CD14-positive monocyte (primary cell): ENCODE measurements at regions not wholly inside any gene's neighbourhood (a gene's known extent, or its start where the extent isn't known, plus 50 kb on each side); places are given as distances from the start of the nearest gene placed in this dataset.

ENCODE experiments used
- DNase-seq, 3 donors: peaks; one replicate each; pipeline ENCODE4 v3.0.0-alpha.2; 2011 to 2022
- H2AFZ ChIP-seq: 2 replicates; pipeline ENCODE4 v1.6.0; 2012; ENCODE audit warnings: mild to moderate bottlenecking, low read depth, low read length, inconsistent platforms; ENCODE audit not compliant: insufficient read depth, poor library complexity, severe bottlenecking
- H3K27ac ChIP-seq, 2 donors: 1 replicate in 1 of 2; 2 replicates in 1 of 2; pipeline ENCODE4 v1.5.1; 2012 to 2013; ENCODE audit warnings: low read length in 2 of 2, control low read depth in 1 of 2, inconsistent platforms in 1 of 2, low read depth in 1 of 2, mild to moderate bottlenecking in 1 of 2
- H3K27me3 ChIP-seq, 2 donors: one replicate each; pipeline versions ENCODE4 v1.6.0 to v1.6.1; 2011 to 2013; ENCODE audit warnings: low read length in 2 of 2; ENCODE audit not compliant: control insufficient read depth in 2 of 2, insufficient read depth in 2 of 2
- H3K36me3 ChIP-seq, 2 donors: replicated peaks in 1 of 2; 1 replicate in 1 of 2; 2 replicates in 1 of 2; pipeline versions ENCODE4 v1.5.1 to v1.6.1; 2012 to 2013; ENCODE audit warnings: low read length in 2 of 2, control low read depth in 1 of 2, inconsistent platforms in 1 of 2, mild to moderate bottlenecking in 1 of 2; ENCODE audit not compliant: insufficient read depth in 2 of 2, control insufficient read depth in 1 of 2
- H3K4me1 ChIP-seq, 2 donors: 1 replicate in 1 of 2; 2 replicates in 1 of 2; pipeline versions ENCODE4 v1.5.1 to v1.6.1; 2012 to 2013; ENCODE audit warnings: low read length in 2 of 2, control low read depth in 1 of 2, inconsistent platforms in 1 of 2, mild to moderate bottlenecking in 1 of 2, moderate library complexity in 1 of 2; ENCODE audit not compliant: insufficient read depth in 2 of 2, control insufficient read depth in 1 of 2
- H3K4me2 ChIP-seq: replicated peaks from 2 replicates; pipeline ENCODE3; 2012; ENCODE audit warnings: low read length, moderate library complexity, mild to moderate bottlenecking; ENCODE audit not compliant: poor library complexity, severe bottlenecking; ENCODE audit errors: extremely low read depth
- H3K4me3 ChIP-seq, 3 experiments: fragments of 200-600 bp in 1 of 3; sonication (generic) in 1 of 3; replicated peaks in 1 of 3; 1 replicate in 2 of 3; 2 replicates in 1 of 3; pipeline ENCODE4 v1.5.1; 2011 to 2013; ENCODE audit warnings: low read length in 3 of 3, mild to moderate bottlenecking in 3 of 3, control low read depth in 2 of 3, low read depth in 2 of 3, inconsistent platforms in 1 of 3, moderate library complexity in 1 of 3
- H3K79me2 ChIP-seq: 2 replicates; pipeline ENCODE4 v1.6.0; 2012; ENCODE audit warnings: mild to moderate bottlenecking, control low read depth, inconsistent platforms, low read length, moderate library complexity; ENCODE audit not compliant: insufficient read depth
- H3K9ac ChIP-seq: 2 replicates; pipeline ENCODE4 v1.6.0; 2017; ENCODE audit warnings: low read length, mild to moderate bottlenecking; ENCODE audit not compliant: insufficient read depth, poor library complexity, severe bottlenecking
- H3K9me3 ChIP-seq, 2 donors: replicated peaks in 1 of 2; 1 replicate in 1 of 2; 2 replicates in 1 of 2; pipeline versions ENCODE4 v1.5.1 to v1.6.1; 2012 to 2013; ENCODE audit warnings: low read length in 2 of 2, control low read depth in 1 of 2; ENCODE audit not compliant: control insufficient read depth in 1 of 2, insufficient read depth in 1 of 2
- H4K20me1 ChIP-seq: 2 replicates; pipeline ENCODE4 v1.6.0; 2012; ENCODE audit warnings: mild to moderate bottlenecking, low read length, control low read depth, moderate library complexity; ENCODE audit not compliant: insufficient read depth
- H3K27ac Mint-ChIP-seq, 7 donors: one replicate each; pipeline ENCODE4 v1.8.0; 2020; ENCODE audit warnings: mild to moderate bottlenecking in 7 of 7, mixed read lengths in 7 of 7, moderate library complexity in 6 of 7, inconsistent platforms in 2 of 7
- H3K27me3 Mint-ChIP-seq, 3 donors: one replicate each; pipeline ENCODE4 v1.8.0; 2021 to 2022; ENCODE audit warnings: low read depth in 3 of 3, mild to moderate bottlenecking in 3 of 3, mixed read lengths in 3 of 3, moderate library complexity in 3 of 3, inconsistent platforms in 1 of 3
- H3K36me3 Mint-ChIP-seq, 2 donors: one replicate each; pipeline ENCODE4 v1.8.0; 2020; ENCODE audit warnings: mixed read lengths in 2 of 2, inconsistent platforms in 1 of 2, mild to moderate bottlenecking in 1 of 2
- H3K4me1 Mint-ChIP-seq: one replicate; pipeline ENCODE4 v1.8.0; 2020; ENCODE audit warnings: mild to moderate bottlenecking, mixed read lengths
- H3K4me3 Mint-ChIP-seq, 2 donors: one replicate each; pipeline ENCODE4 v1.8.0; 2020; ENCODE audit warnings: mild to moderate bottlenecking in 2 of 2, mixed read lengths in 2 of 2, moderate library complexity in 1 of 2
- H3K9me3 Mint-ChIP-seq, 7 donors: one replicate each; pipeline ENCODE4 v1.8.0; 2020 to 2022; ENCODE audit warnings: mixed read lengths in 7 of 7, mild to moderate bottlenecking in 6 of 7, moderate library complexity in 6 of 7, inconsistent platforms in 2 of 7
- WGBS: methylation state at CpG from one replicate; pipeline ENCODE4 v1.1.5; 2013; ENCODE audit warnings: missing lambda C conversion rate; ENCODE audit not compliant: insufficient coverage; 5-methylcytosine and 5-hydroxymethylcytosine counted together
- intact Hi-C, 2 donors: fragments of 100-400 bp; cut with micrococcal nuclease; formaldehyde crosslinking; loops; one replicate each; pipeline versions ENCODE4 v1.15.0 to v1.15.1; 2023
- TF ChIP-seq, protein P1 (sequence below): fragments of 200-600 bp; IDR thresholded peaks from one replicate; pipeline ENCODE4 v1.8.0; 2022; ENCODE audit warnings: antibody characterized with exemption, mild to moderate bottlenecking

DNA sequence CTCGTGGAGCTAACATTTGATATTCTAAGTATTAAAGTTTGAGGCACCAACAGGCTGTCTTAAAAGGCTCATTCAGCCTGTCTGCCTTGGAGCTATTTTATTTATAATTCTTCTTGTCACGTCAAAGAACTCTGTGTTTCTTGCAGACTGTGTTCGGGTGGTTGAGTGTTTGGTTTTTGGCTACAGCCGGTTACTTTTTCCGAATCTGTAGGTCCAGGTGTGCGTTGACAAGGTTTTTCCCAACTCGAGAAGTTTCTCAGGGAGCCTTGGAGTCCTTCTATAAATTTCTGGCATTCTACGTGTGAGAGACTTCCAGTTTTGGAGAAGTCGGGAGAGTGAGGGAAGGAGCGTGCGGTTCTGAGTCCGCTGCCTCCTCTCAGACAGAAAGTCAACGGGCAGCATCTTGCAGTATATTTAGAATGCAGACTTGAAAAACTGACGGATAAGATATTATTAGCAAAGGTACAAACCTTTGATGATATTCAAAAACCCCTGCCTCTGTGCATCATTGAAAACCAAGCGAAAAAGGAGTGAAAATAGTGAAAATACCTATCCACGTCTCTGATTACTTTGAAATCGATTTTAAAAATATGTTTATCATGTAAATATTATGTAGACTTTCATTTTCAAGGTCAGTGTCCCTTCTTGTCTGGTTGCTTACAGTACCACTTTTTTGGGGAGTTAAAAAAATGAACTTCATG lies 85.2 kb upstream of the PPARA start:
- H3K27ac ChIP-seq = no peak overlapping the region
- no peak overlapping the region for H3K9ac ChIP-seq
- Mint-ChIP-seq H3K4me3 (no peak overlapping the region), H3K27me3 (peaks cover 0 to 4% (median 2%) of the 10 kb centered on the region in 3 donors), H3K36me3 (peaks cover 20 to 22% of the 10 kb centered on the region in 2 donors), H3K27ac (no peak overlapping the region), H3K9me3 (no peaks in the 10 kb centered on the region), H3K4me1 (peaks cover 59% of the 10 kb centered on the region)
- no peak overlapping the region for H3K4me2 ChIP-seq
- peaks cover 100% of the 10 kb centered on the region for H3K79me2 ChIP-seq
- intact Hi-C loops = no loop called here
- no peaks in the 10 kb centered on the region for H3K9me3 ChIP-seq
- no peak overlapping the region for H3K4me3 ChIP-seq
- H3K36me3 ChIP-seq = peaks cover 3 to 28% of the 10 kb centered on the region in 2 donors
- H4K20me1 ChIP-seq = peaks cover 46% of the 10 kb centered on the region
- H3K27me3 ChIP-seq = peaks cover 0 to 7% of the 10 kb centered on the region in 2 donors
- TF ChIP-seq, protein P1, sequence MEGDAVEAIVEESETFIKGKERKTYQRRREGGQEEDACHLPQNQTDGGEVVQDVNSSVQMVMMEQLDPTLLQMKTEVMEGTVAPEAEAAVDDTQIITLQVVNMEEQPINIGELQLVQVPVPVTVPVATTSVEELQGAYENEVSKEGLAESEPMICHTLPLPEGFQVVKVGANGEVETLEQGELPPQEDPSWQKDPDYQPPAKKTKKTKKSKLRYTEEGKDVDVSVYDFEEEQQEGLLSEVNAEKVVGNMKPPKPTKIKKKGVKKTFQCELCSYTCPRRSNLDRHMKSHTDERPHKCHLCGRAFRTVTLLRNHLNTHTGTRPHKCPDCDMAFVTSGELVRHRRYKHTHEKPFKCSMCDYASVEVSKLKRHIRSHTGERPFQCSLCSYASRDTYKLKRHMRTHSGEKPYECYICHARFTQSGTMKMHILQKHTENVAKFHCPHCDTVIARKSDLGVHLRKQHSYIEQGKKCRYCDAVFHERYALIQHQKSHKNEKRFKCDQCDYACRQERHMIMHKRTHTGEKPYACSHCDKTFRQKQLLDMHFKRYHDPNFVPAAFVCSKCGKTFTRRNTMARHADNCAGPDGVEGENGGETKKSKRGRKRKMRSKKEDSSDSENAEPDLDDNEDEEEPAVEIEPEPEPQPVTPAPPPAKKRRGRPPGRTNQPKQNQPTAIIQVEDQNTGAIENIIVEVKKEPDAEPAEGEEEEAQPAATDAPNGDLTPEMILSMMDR = no peak
- DNase-seq = no peak
- H2AFZ ChIP-seq = no peak overlapping the region
- H3K4me1 ChIP-seq = peaks cover 26 to 43% of the 10 kb centered on the region in 2 donors
- 85% methylated on average over 6 of the region's 17 CpGs for WGBS

DNA sequence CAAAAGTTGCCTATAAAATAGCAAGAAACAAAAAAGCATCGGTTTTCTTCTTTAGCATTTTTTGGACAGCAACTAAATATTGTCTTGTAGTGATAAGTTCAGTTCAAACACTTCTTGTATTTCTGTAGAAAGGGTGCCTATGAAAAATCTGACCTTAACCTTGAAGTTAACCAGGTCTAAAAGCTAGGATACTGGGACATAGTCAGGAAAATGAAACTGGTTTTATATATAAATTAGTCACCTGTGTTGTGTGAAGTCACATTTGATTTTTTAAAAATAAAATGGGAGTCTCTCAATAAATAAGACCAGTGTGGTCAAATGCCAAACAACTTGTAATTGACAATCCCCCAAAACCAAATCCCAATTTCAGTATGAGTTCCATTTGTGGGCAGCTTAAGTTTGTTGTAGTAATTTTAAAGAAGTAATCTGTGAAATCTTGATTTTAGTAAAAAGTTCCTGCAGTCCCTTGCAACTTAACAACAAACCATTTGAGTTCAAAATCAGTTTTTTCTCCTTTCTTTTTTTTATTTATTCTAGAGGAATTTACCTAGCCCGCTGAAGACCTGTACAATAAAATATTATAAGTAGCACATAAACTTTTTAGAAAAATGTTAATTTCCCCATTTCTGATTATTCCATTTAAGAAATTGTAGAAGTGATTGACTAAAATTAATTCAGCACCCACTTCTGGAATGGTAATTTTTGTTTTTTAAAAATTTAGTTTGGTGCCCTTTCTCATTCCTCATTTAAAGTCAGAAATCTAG lies 84.5 kb upstream of the PPARA start:
- intact Hi-C loops = no loop called here
- Mint-ChIP-seq H3K9me3 (no peaks in the 10 kb centered on the region), H3K36me3 (peaks cover 20 to 22% of the 10 kb centered on the region in 2 donors), H3K4me1 (peaks cover 54% of the 10 kb centered on the region), H3K4me3 (no peak overlapping the region), H3K27ac (no peak overlapping the region), H3K27me3 (peaks cover 0 to 3% (median 0%) of the 10 kb centered on the region in 3 donors)
- TF ChIP-seq, protein P1 = no peak
- H3K36me3 ChIP-seq = peaks cover 3 to 28% of the 10 kb centered on the region in 2 donors
- H3K27me3 ChIP-seq = peaks cover 0 to 2% of the 10 kb centered on the region in 2 donors
- no peaks in the 10 kb centered on the region for H3K9me3 ChIP-seq
- no peak overlapping the region for H3K9ac ChIP-seq
- H3K4me3 ChIP-seq = no peak overlapping the region
- no peak for DNase-seq
- H3K4me2 ChIP-seq = no peak overlapping the region
- peaks cover 22 to 44% of the 10 kb centered on the region in 2 donors for H3K4me1 ChIP-seq
- H3K27ac ChIP-seq = no peak overlapping the region
- peaks cover 95% of the 10 kb centered on the region for H3K79me2 ChIP-seq
- no peak overlapping the region for H2AFZ ChIP-seq
- no CpG with 5 or more reads among the region's 2 CpGs for WGBS
- peaks cover 42% of the 10 kb centered on the region for H4K20me1 ChIP-seq
